AG09309 (cell line): ENCODE measurements at regions not wholly inside any gene's neighbourhood (a gene's known extent, or its start where the extent isn't known, plus 50 kb on each side); places are given as distances from the start of the nearest gene placed in this dataset.

Experiments used
- DNase-seq: peaks from one replicate; pipeline ENCODE4 v3.0.0-alpha.2; 2010; ENCODE audit warnings: low read depth
- H3K4me3 ChIP-seq: 2 replicates; pipeline ENCODE4 v1.5.1; 2011; ENCODE audit warnings: mild to moderate bottlenecking, low read depth, low read length, moderate library complexity; ENCODE audit not compliant: control insufficient read depth
- TF ChIP-seq, protein P1 (sequence below): IDR thresholded peaks from 2 replicates; pipeline ENCODE4 v1.5.1; 2011; ENCODE audit warnings: mild to moderate bottlenecking, low read depth, low read length, inconsistent platforms; ENCODE audit not compliant: insufficient read depth, control insufficient read depth; ENCODE audit errors: missing control alignments

GRCh38 chr12:87363497-87364084 lies 665.6 kb downstream of the C12orf50 start:
- TF ChIP-seq, protein P1, sequence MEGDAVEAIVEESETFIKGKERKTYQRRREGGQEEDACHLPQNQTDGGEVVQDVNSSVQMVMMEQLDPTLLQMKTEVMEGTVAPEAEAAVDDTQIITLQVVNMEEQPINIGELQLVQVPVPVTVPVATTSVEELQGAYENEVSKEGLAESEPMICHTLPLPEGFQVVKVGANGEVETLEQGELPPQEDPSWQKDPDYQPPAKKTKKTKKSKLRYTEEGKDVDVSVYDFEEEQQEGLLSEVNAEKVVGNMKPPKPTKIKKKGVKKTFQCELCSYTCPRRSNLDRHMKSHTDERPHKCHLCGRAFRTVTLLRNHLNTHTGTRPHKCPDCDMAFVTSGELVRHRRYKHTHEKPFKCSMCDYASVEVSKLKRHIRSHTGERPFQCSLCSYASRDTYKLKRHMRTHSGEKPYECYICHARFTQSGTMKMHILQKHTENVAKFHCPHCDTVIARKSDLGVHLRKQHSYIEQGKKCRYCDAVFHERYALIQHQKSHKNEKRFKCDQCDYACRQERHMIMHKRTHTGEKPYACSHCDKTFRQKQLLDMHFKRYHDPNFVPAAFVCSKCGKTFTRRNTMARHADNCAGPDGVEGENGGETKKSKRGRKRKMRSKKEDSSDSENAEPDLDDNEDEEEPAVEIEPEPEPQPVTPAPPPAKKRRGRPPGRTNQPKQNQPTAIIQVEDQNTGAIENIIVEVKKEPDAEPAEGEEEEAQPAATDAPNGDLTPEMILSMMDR, result no peak
- no peak for DNase-seq
- no peak overlapping the region for H3K4me3 ChIP-seq

DNA sequence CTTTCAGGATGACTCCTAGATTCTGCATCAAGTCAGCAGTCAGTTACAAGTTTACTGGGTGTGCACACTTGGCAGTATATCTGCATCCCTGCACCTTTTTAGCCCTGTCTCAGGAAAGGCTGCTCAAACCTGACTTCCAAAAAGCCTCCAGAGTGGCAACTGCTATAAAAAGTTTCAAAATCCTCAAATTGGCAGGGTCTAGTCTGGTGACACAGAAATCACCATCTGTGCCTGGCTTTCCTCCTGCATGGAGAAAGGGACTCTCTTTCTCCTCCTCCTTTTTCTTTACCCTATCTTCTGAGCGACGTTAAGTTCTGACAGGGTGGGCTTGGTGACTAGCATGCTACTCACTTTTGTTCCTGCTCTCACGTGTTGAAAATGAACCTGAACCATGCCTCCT lies 679.5 kb downstream of the C12orf50 start:
- TF ChIP-seq, protein P1, result no peak
- DNase-seq, result no peak
- no peak overlapping the region for H3K4me3 ChIP-seq

DNA sequence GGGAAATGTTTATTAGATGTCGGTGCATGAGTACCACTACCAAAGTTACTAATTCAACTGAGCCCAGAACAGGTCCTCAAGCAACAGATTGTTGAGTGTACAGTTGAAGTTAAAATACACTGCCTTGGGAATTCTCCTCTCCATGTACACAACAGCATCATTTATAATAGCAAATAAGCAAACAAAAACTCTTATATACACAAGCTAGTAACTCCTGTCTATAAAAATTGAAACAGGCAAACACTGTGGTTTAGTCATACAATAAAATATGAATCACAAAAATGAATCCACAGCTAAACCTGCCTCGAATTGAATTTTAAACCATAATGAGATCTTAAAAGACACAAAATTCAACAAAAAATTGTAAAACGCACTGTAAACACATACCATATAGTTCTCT lies 681.1 kb downstream of the C12orf50 start:
- TF ChIP-seq, protein P1, result no peak
- DNase-seq, result no peak
- no peak overlapping the region for H3K4me3 ChIP-seq

DNA sequence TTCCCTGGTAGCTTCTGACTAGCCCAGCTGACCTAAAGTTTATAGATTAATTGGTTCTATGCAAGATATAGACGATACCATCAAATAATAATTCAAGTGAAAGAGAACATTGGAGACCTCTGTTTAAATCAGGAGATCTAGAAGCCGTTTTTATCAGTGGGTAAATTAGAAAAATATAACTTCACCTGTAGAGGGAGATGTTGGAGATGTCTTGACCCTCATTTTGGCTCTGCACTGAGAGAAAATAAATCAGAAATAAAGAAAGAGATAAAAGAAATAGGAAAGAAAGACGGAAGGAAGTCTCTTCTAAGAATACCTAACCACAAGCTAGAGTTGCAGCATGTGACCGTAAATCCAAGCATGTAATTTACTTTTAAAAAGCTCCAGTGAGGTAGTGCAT lies 684.5 kb downstream of the C12orf50 start:
- no peak for DNase-seq
- H3K4me3 ChIP-seq, result no peak overlapping the region

GRCh38 chr12:87338681-87339080 lies 690.5 kb downstream of the C12orf50 start:
- TF ChIP-seq, protein P1, result no peak
- no peak overlapping the region for H3K4me3 ChIP-seq
- no peak for DNase-seq

More for the DNA sequence above, 684.5 kb downstream of the C12orf50 start:
- TF ChIP-seq, protein P1, result no peak

- no peak for DNase-seq
- TF ChIP-seq, protein P1, result no peak
These were observed 692.3 kb downstream of the C12orf50 start for GRCh38 chr12:87336814-87337336.

More at GRCh38 chr12:87336814-87337336, 692.3 kb downstream of the C12orf50 start:
- H3K4me3 ChIP-seq, result no peak overlapping the region
